ENCODE measurements at regions not wholly inside any gene's neighbourhood (a gene's known extent, or its start where the extent isn't known, plus 50 kb on each side); places are given as distances from the start of the nearest gene placed in this dataset.

- H3K9me3 ChIP-seq = peaks cover 0 to 17% (median 0%) of the 10 kb centered on the region in 11 donors
- H3K4me1 ChIP-seq = no peaks in the 10 kb centered on the region
- TF ChIP-seq CTCF (IDR thresholded peaks at IDR 0.05) = no peak
- intact Hi-C loops (cut with DNase I) = no loop called here
- no peaks in the 10 kb centered on the region for H3K36me3 ChIP-seq
- no peak for ATAC-seq
- DNase-seq = no peak
- peaks cover 0 to 3% (median 0%) of the 10 kb centered on the region in 7 donors for H3K27me3 ChIP-seq
- no peak overlapping the region for H3K27ac ChIP-seq
- no peak overlapping the region for H3K4me3 ChIP-seq
- whole genome bisulfite sequencing, 2 donors = 86 to 89% methylated on average over 7 of the region's 7 CpGs
Observed at GRCh38 chr19:27885359-27885758, 1327.6 kb downstream of the UQCRFS1 start.

DNA sequence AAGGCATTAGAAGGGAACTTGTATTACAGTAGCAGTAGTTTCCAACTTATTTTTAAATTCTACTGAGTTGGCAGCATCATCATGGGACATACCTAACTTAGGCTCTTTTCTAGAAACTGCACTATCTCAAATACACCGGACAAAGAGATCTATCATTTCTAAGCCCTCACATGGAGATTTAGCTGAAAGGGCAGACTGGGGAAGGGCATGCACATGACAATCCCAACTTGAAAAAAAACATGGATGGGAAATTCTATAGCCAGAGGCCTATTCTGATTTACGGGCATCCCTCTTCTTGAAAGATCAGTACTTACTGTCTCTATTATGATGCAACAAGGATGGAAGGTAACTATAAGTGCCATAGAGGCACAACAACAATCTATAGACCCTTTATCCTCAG is 1328.6 kb downstream of the UQCRFS1 start:
- H3K36me3 ChIP-seq = no peaks in the 10 kb centered on the region
- no peak overlapping the region for H3K4me3 ChIP-seq
- H3K9me3 ChIP-seq = peaks cover 0 to 17% (median 0%) of the 10 kb centered on the region in 11 donors
- DNase-seq = no peak
- H3K27ac ChIP-seq = no peak overlapping the region
- TF ChIP-seq CTCF (IDR thresholded peaks at IDR 0.05) = no peak
- intact Hi-C loops (cut with DNase I) = no loop called here
- 85 to 93% methylated on average over 2 of the region's 2 CpGs for WGBS, 2 donors
- no peaks in the 10 kb centered on the region for H3K4me1 ChIP-seq
- peaks cover 0 to 3% (median 0%) of the 10 kb centered on the region in 7 donors for H3K27me3 ChIP-seq
- no peak for ATAC-seq

GRCh38 chr19:27881213-27881612 is 1331.7 kb downstream of the UQCRFS1 start:
- Histone ChIP-seq H3K4me3 (no peak overlapping the region), H3K27me3 (no peaks in the 10 kb centered on the region), H3K4me1 (no peaks in the 10 kb centered on the region), H3K36me3 (no peaks in the 10 kb centered on the region), H3K27ac (no peak overlapping the region), H3K9me3 (peaks cover 0 to 13% (median 0%) of the 10 kb centered on the region in 11 donors)
- ATAC-seq (no peak), DNase-seq (no peak)
- TF ChIP-seq CTCF (IDR thresholded peaks at IDR 0.05) = no peak
- intact Hi-C loops (cut with DNase I) = no loop called here
- 77 to 79% methylated on average over 3 of the region's 3 CpGs for WGBS, 2 donors

- H3K27ac ChIP-seq = no peak overlapping the region
- no peak for ATAC-seq
- H3K4me1 ChIP-seq = no peaks in the 10 kb centered on the region
- H3K27me3 ChIP-seq = no peaks in the 10 kb centered on the region
- H3K4me3 ChIP-seq = no peak overlapping the region
- H3K9me3 ChIP-seq = peaks cover 0 to 22% (median 0%) of the 10 kb centered on the region in 11 donors
- H3K36me3 ChIP-seq = no peaks in the 10 kb centered on the region
- intact Hi-C loops (cut with DNase I) = no loop called here
- no peak for TF ChIP-seq CTCF (IDR thresholded peaks at IDR 0.05)
- DNase-seq = no peak
- 63 to 67% methylated on average over 6 of the region's 6 CpGs for WGBS, 2 donors
Observed at GRCh38 chr19:27876976-27877512, 1335.9 kb downstream of the UQCRFS1 start.

Data from heart right ventricle (tissue), 16 donors.